ENCODE measurements at regions not wholly inside any gene's neighbourhood (a gene's known extent, or its start where the extent isn't known, plus 50 kb on each side); places are given as distances from the start of the nearest gene placed in this dataset.

GRCh38 chr2:9693196-9693491 lies 62.3 kb upstream of the YWHAQ start:
- no peaks in the 10 kb centered on the region for H3K36me3 ChIP-seq (ENCODE audit: control insufficient read depth in 2 of 2, extremely low read depth in 1 of 2, insufficient read depth in 1 of 2, low read length in 1 of 2)
- H3K9me3 ChIP-seq, result no peaks in the 10 kb centered on the region
- no peaks in the 10 kb centered on the region for H3K36me3 Mint-ChIP-seq
- peak overlapping the region in 1 of 2 donors; percentile 31 for H3K27ac Mint-ChIP-seq
- no peak overlapping the region for H3K4me3 Mint-ChIP-seq
- DNase-seq, result peak in 1 of 35 experiments; percentile 26
- H3K4me3 ChIP-seq (ENCODE audit: control insufficient read depth in 1 of 2, extremely low read depth in 1 of 2, low read length in 1 of 2), result no peak overlapping the region
- ChIA-PET CTCF (no interaction called here), POLR2A (no interaction called here)
- no peaks in the 10 kb centered on the region for H3K9me3 Mint-ChIP-seq
- H3K27ac ChIP-seq (ENCODE audit: low read length), result peak overlapping the region; percentile 40
- peaks cover 0 to 28% of the 10 kb centered on the region in 2 experiments for H3K4me1 ChIP-seq (ENCODE audit: control insufficient read depth in 1 of 2, extremely low read depth in 1 of 2, insufficient read depth in 2 of 2, low read length in 2 of 2)
- 24% methylated on average over 5 of the region's 8 CpGs for WGBS (ENCODE audit: insufficient coverage)
- ATAC-seq (replicated peaks in 1 of 4), result no peak
- H3K27me3 Mint-ChIP-seq, result no peaks in the 10 kb centered on the region
- peaks cover 7 to 19% (median 15%) of the 10 kb centered on the region in 3 donors for H3K4me1 Mint-ChIP-seq
- H3K27me3 ChIP-seq (replicated peaks in 1 of 2; ENCODE audit: control insufficient read depth in 2 of 2, extremely low read depth in 1 of 2, insufficient read depth in 2 of 2, low read length in 1 of 2), result no peaks in the 10 kb centered on the region

DNA sequence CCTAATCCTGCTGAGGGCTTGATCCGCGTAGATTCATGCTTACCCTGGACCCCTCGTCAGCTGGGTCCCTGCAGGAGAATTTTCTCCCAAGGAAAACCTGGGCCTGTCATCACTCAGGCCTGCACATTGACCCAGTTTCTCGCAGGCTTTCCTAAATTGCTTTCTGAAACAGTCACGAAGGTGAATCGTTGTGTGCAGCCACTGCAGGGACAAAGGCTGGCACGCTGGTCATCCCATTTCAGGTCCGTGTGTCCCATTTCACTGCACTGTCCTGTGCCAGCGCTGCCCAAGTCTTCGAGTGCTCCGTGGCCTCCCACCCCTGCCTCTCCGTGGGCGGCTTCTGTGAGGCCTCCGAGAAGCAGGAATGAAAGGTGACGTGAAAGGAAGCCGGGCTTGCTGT lies 62.8 kb upstream of the YWHAQ start:
- Histone ChIP-seq H3K36me3 (ENCODE audit: control insufficient read depth in 2 of 2, extremely low read depth in 1 of 2, insufficient read depth in 1 of 2, low read length in 1 of 2) (no peaks in the 10 kb centered on the region), H3K27me3 (replicated peaks in 1 of 2; ENCODE audit: control insufficient read depth in 2 of 2, extremely low read depth in 1 of 2, insufficient read depth in 2 of 2, low read length in 1 of 2) (no peaks in the 10 kb centered on the region), H3K4me1 (ENCODE audit: control insufficient read depth in 1 of 2, extremely low read depth in 1 of 2, insufficient read depth in 2 of 2, low read length in 2 of 2) (peaks cover 0 to 32% of the 10 kb centered on the region in 2 experiments), H3K4me3 (ENCODE audit: control insufficient read depth in 1 of 2, extremely low read depth in 1 of 2, low read length in 1 of 2) (no peak overlapping the region), H3K9me3 (no peaks in the 10 kb centered on the region), H3K27ac (ENCODE audit: low read length) (no peak overlapping the region)
- no peaks in the 10 kb centered on the region for H3K9me3 Mint-ChIP-seq
- H3K27ac Mint-ChIP-seq, result no peak overlapping the region
- 84% methylated on average over 13 of the region's 16 CpGs for WGBS (ENCODE audit: insufficient coverage)
- H3K36me3 Mint-ChIP-seq, result no peaks in the 10 kb centered on the region
- DNase-seq (no peak), ATAC-seq (replicated peaks in 1 of 4) (no peak)
- CTCF ChIA-PET, result no interaction called here
- peaks cover 8 to 22% (median 18%) of the 10 kb centered on the region in 3 donors for H3K4me1 Mint-ChIP-seq
- no peak overlapping the region for H3K4me3 Mint-ChIP-seq
- POLR2A ChIA-PET, result no interaction called here
- no peaks in the 10 kb centered on the region for H3K27me3 Mint-ChIP-seq

DNA sequence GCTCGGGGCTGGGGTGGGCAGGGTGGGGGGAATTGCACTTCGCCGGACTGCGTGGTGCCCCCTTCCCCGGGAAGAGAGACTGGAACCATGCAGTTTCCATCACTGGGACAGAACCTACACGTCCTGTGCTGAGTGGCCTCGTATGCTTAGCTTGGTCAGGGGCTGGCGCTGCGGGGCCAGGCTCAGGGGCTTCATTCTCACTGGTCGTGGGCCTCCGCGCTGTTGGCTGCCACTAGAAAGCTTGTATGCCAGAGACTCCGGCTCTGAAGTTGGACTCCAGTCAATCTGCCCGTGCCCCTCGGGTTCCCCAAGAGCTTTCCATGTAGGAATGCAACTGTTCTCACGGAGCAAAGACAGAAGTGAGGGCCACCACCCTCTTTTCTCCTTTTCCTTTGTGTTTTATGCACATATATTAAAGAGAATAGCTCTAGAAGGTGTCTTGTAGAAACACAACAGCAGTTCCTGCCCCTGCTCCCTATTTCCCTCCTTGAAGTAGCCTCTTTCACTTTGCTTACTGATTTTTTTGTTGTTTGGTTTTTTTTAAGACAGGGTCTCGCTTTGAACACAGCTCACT lies 64.0 kb upstream of the YWHAQ start:
- no peak overlapping the region for H3K27ac ChIP-seq (ENCODE audit: low read length)
- H3K4me3 Mint-ChIP-seq, result no peak overlapping the region
- CTCF ChIA-PET, result interaction anchor here (0.5 to 0.6 kb wide), 2 partner anchors 75 to 107 kb away, joined by 4 to 6 read pairs; no protein-coding TSS in a partner anchor
- peaks cover 0 to 37% of the 10 kb centered on the region in 2 experiments for H3K4me1 ChIP-seq (ENCODE audit: control insufficient read depth in 1 of 2, extremely low read depth in 1 of 2, insufficient read depth in 2 of 2, low read length in 2 of 2)
- POLR2A ChIA-PET, result no interaction called here
- no peaks in the 10 kb centered on the region for H3K9me3 Mint-ChIP-seq
- no peak overlapping the region for H3K4me3 ChIP-seq (ENCODE audit: control insufficient read depth in 1 of 2, extremely low read depth in 1 of 2, low read length in 1 of 2)
- H3K36me3 ChIP-seq (ENCODE audit: control insufficient read depth in 2 of 2, extremely low read depth in 1 of 2, insufficient read depth in 1 of 2, low read length in 1 of 2), result no peaks in the 10 kb centered on the region
- DNase-seq (no peak), ATAC-seq (replicated peaks in 1 of 4) (no peak)
- no peaks in the 10 kb centered on the region for H3K27me3 Mint-ChIP-seq
- no peaks in the 10 kb centered on the region for H3K9me3 ChIP-seq
- WGBS (ENCODE audit: insufficient coverage), result 98% methylated on average over 15 of the region's 17 CpGs
- H3K36me3 Mint-ChIP-seq, result no peaks in the 10 kb centered on the region
- no peak overlapping the region for H3K27ac Mint-ChIP-seq
- peaks cover 8 to 30% (median 23%) of the 10 kb centered on the region in 3 donors for H3K4me1 Mint-ChIP-seq
- no peaks in the 10 kb centered on the region for H3K27me3 ChIP-seq (replicated peaks in 1 of 2; ENCODE audit: control insufficient read depth in 2 of 2, extremely low read depth in 1 of 2, insufficient read depth in 2 of 2, low read length in 1 of 2)

GRCh38 chr2:9695941-9696340 lies 65.1 kb upstream of the YWHAQ start:
- Histone ChIP-seq H3K4me3 (ENCODE audit: control insufficient read depth in 1 of 2, extremely low read depth in 1 of 2, low read length in 1 of 2) (no peak overlapping the region), H3K36me3 (ENCODE audit: control insufficient read depth in 2 of 2, extremely low read depth in 1 of 2, insufficient read depth in 1 of 2, low read length in 1 of 2) (no peaks in the 10 kb centered on the region), H3K27ac (ENCODE audit: low read length) (no peak overlapping the region), H3K4me1 (ENCODE audit: control insufficient read depth in 1 of 2, extremely low read depth in 1 of 2, insufficient read depth in 2 of 2, low read length in 2 of 2) (peaks cover 0 to 36% of the 10 kb centered on the region in 2 experiments), H3K27me3 (replicated peaks in 1 of 2; ENCODE audit: control insufficient read depth in 2 of 2, extremely low read depth in 1 of 2, insufficient read depth in 2 of 2, low read length in 1 of 2) (no peaks in the 10 kb centered on the region), H3K9me3 (no peaks in the 10 kb centered on the region)
- Mint-ChIP-seq H3K9me3 (no peaks in the 10 kb centered on the region), H3K4me3 (no peak overlapping the region), H3K36me3 (no peaks in the 10 kb centered on the region), H3K4me1 (peaks cover 8 to 36% (median 26%) of the 10 kb centered on the region in 3 donors), H3K27ac (no peak overlapping the region), H3K27me3 (no peaks in the 10 kb centered on the region)
- WGBS (ENCODE audit: insufficient coverage), result no CpG with 5 or more reads among the region's 6 CpGs
- POLR2A ChIA-PET, result no interaction called here
- ATAC-seq (replicated peaks in 1 of 4), result no peak
- DNase-seq, result no peak
- CTCF ChIA-PET, result no interaction called here

GRCh38 chr2:9696731-9697130 lies 65.9 kb upstream of the YWHAQ start:
- Histone ChIP-seq H3K27me3 (replicated peaks in 1 of 2; ENCODE audit: control insufficient read depth in 2 of 2, extremely low read depth in 1 of 2, insufficient read depth in 2 of 2, low read length in 1 of 2) (no peaks in the 10 kb centered on the region), H3K4me3 (ENCODE audit: control insufficient read depth in 1 of 2, extremely low read depth in 1 of 2, low read length in 1 of 2) (no peak overlapping the region), H3K27ac (ENCODE audit: low read length) (no peak overlapping the region), H3K9me3 (no peaks in the 10 kb centered on the region), H3K36me3 (ENCODE audit: control insufficient read depth in 2 of 2, extremely low read depth in 1 of 2, insufficient read depth in 1 of 2, low read length in 1 of 2) (no peaks in the 10 kb centered on the region), H3K4me1 (ENCODE audit: control insufficient read depth in 1 of 2, extremely low read depth in 1 of 2, insufficient read depth in 2 of 2, low read length in 2 of 2) (peaks cover 0 to 35% of the 10 kb centered on the region in 2 experiments)
- Mint-ChIP-seq H3K27ac (no peak overlapping the region), H3K9me3 (no peaks in the 10 kb centered on the region), H3K27me3 (no peaks in the 10 kb centered on the region), H3K4me1 (peaks cover 8 to 36% (median 26%) of the 10 kb centered on the region in 3 donors), H3K4me3 (no peak overlapping the region), H3K36me3 (no peaks in the 10 kb centered on the region)
- WGBS (ENCODE audit: insufficient coverage), result no CpG with 5 or more reads among the region's 4 CpGs
- ATAC-seq (replicated peaks in 1 of 4) (no peak), DNase-seq (no peak)
- POLR2A ChIA-PET, result no interaction called here
- CTCF ChIA-PET, result no interaction called here

DNA sequence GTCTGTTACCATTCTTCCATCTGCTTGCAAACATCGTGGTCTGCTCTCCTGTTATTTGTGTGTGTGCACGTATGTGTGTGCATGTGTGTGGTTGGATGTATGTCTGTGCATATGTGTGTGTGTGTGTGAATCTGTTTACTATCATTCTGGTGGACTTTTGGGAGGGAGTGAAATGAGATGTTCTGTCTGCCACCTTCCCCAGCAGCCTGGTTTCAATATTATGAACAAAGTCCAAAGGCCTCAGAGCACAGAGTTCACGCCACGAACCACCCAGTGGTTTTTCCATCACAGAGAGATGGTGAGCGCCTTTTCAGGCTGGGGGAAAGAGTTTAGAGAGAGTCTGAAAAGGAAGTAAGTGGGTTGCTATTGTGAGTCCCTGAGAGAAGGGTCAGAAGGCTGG lies 67.1 kb upstream of the YWHAQ start:
- Mint-ChIP-seq H3K4me3 (no peak overlapping the region), H3K27me3 (no peaks in the 10 kb centered on the region), H3K4me1 (peaks cover 18 to 38% (median 28%) of the 10 kb centered on the region in 3 donors), H3K27ac (peak overlapping the region; percentile 35 to 53), H3K36me3 (no peaks in the 10 kb centered on the region), H3K9me3 (no peaks in the 10 kb centered on the region)
- no peaks in the 10 kb centered on the region for H3K36me3 ChIP-seq (ENCODE audit: control insufficient read depth in 2 of 2, extremely low read depth in 1 of 2, insufficient read depth in 1 of 2, low read length in 1 of 2)
- DNase-seq (peak in 1 of 35 experiments; percentile 33), ATAC-seq (replicated peaks in 1 of 4) (no peak)
- H3K27me3 ChIP-seq (replicated peaks in 1 of 2; ENCODE audit: control insufficient read depth in 2 of 2, extremely low read depth in 1 of 2, insufficient read depth in 2 of 2, low read length in 1 of 2), result no peaks in the 10 kb centered on the region
- WGBS (ENCODE audit: insufficient coverage), result 24% methylated on average over 5 of the region's 5 CpGs
- H3K4me3 ChIP-seq (ENCODE audit: control insufficient read depth in 1 of 2, extremely low read depth in 1 of 2, low read length in 1 of 2), result no peak overlapping the region
- H3K27ac ChIP-seq (ENCODE audit: low read length), result no peak overlapping the region
- H3K9me3 ChIP-seq, result no peaks in the 10 kb centered on the region
- POLR2A ChIA-PET, result no interaction called here
- CTCF ChIA-PET, result no interaction called here
- peaks cover 0 to 32% of the 10 kb centered on the region in 2 experiments for H3K4me1 ChIP-seq (ENCODE audit: control insufficient read depth in 1 of 2, extremely low read depth in 1 of 2, insufficient read depth in 2 of 2, low read length in 2 of 2)
